ENCODE measurements at regions not wholly inside any gene's neighbourhood (a gene's known extent, or its start where the extent isn't known, plus 50 kb on each side); places are given as distances from the start of the nearest gene placed in this dataset.

- no peak for DNase-seq (ENCODE audit: low read depth)
- no peak overlapping the region for H3K4me3 ChIP-seq (ENCODE audit: low read depth, low read length)
These were observed 468.1 kb upstream of the PTBP2 start for GRCh38 chr1:96253246-96254035.

GRCh38 chr1:96256130-96256790 lies 465.3 kb upstream of the PTBP2 start:
- DNase-seq (ENCODE audit: low read depth) = no peak
- H3K4me3 ChIP-seq (ENCODE audit: low read depth, low read length) = no peak overlapping the region

GRCh38 chr1:96259399-96259798 lies 462.2 kb upstream of the PTBP2 start:
- DNase-seq (ENCODE audit: low read depth) = no peak
- H3K4me3 ChIP-seq (ENCODE audit: low read depth, low read length) = no peak overlapping the region

GRCh38 chr1:96281491-96281890 lies 440.1 kb upstream of the PTBP2 start:
- no peak overlapping the region for H3K4me3 ChIP-seq (ENCODE audit: low read depth, low read length)
- DNase-seq (ENCODE audit: low read depth) = peak; percentile 14

GRCh38 chr1:96290033-96290432 lies 431.6 kb upstream of the PTBP2 start:
- H3K4me3 ChIP-seq (ENCODE audit: low read depth, low read length) = no peak overlapping the region
- no peak for DNase-seq (ENCODE audit: low read depth)

GRCh38 chr1:96290801-96291200 lies 430.8 kb upstream of the PTBP2 start:
- DNase-seq (ENCODE audit: low read depth) = no peak
- no peak overlapping the region for H3K4me3 ChIP-seq (ENCODE audit: low read depth, low read length)

GRCh38 chr1:96291468-96291867 lies 430.1 kb upstream of the PTBP2 start:
- no peak overlapping the region for H3K4me3 ChIP-seq (ENCODE audit: low read depth, low read length)
- no peak for DNase-seq (ENCODE audit: low read depth)

GRCh38 chr1:96292141-96292540 lies 429.4 kb upstream of the PTBP2 start:
- H3K4me3 ChIP-seq (ENCODE audit: low read depth, low read length) = no peak overlapping the region
- DNase-seq (ENCODE audit: low read depth) = no peak

GRCh38 chr1:96296991-96297390 lies 424.6 kb upstream of the PTBP2 start:
- no peak for DNase-seq (ENCODE audit: low read depth)
- H3K4me3 ChIP-seq (ENCODE audit: low read depth, low read length) = no peak overlapping the region

GRCh38 chr1:96306809-96307560 lies 414.6 kb upstream of the PTBP2 start:
- DNase-seq (ENCODE audit: low read depth) = peak; percentile 39

GRCh38 chr1:96308314-96308713 lies 413.3 kb upstream of the PTBP2 start:
- DNase-seq (ENCODE audit: low read depth) = no peak
- no peak overlapping the region for H3K4me3 ChIP-seq (ENCODE audit: low read depth, low read length)

More at GRCh38 chr1:96306809-96307560, 414.6 kb upstream of the PTBP2 start:
- no peak overlapping the region for H3K4me3 ChIP-seq (ENCODE audit: low read depth, low read length)

GRCh38 chr1:96309783-96310182 lies 411.8 kb upstream of the PTBP2 start:
- H3K4me3 ChIP-seq (ENCODE audit: low read depth, low read length) = no peak overlapping the region
- DNase-seq (ENCODE audit: low read depth) = peak; percentile 77

GRCh38 chr1:96313216-96313615 lies 408.4 kb upstream of the PTBP2 start:
- H3K4me3 ChIP-seq (ENCODE audit: low read depth, low read length) = no peak overlapping the region
- peak; percentile 64 for DNase-seq (ENCODE audit: low read depth)

- DNase-seq (ENCODE audit: low read depth) = peak; percentile 23
- no peak overlapping the region for H3K4me3 ChIP-seq (ENCODE audit: low read depth, low read length)
These were observed 392.5 kb upstream of the PTBP2 start for GRCh38 chr1:96329121-96329520.

GRCh38 chr1:96331596-96331995 lies 390.0 kb upstream of the PTBP2 start:
- no peak for DNase-seq (ENCODE audit: low read depth)
- no peak overlapping the region for H3K4me3 ChIP-seq (ENCODE audit: low read depth, low read length)

- H3K4me3 ChIP-seq (ENCODE audit: low read depth, low read length) = no peak overlapping the region
- no peak for DNase-seq (ENCODE audit: low read depth)
These were observed 387.9 kb upstream of the PTBP2 start for GRCh38 chr1:96333522-96334235.

GRCh38 chr1:96334236-96334557 lies 387.4 kb upstream of the PTBP2 start:
- H3K4me3 ChIP-seq (ENCODE audit: low read depth, low read length) = no peak overlapping the region
- no peak for DNase-seq (ENCODE audit: low read depth)

GRCh38 chr1:96338622-96339021 lies 383.0 kb upstream of the PTBP2 start:
- H3K4me3 ChIP-seq (ENCODE audit: low read depth, low read length) = no peak overlapping the region
- no peak for DNase-seq (ENCODE audit: low read depth)

GRCh38 chr1:96340686-96341085 lies 380.9 kb upstream of the PTBP2 start:
- DNase-seq (ENCODE audit: low read depth) = no peak
- H3K4me3 ChIP-seq (ENCODE audit: low read depth, low read length) = no peak overlapping the region

- no peak overlapping the region for H3K4me3 ChIP-seq (ENCODE audit: low read depth, low read length)
- no peak for DNase-seq (ENCODE audit: low read depth)
These were observed 374.9 kb upstream of the PTBP2 start for GRCh38 chr1:96346719-96347118.
